ENCODE measurements at regions not wholly inside any gene's neighbourhood (a gene's known extent, or its start where the extent isn't known, plus 50 kb on each side); places are given as distances from the start of the nearest gene placed in this dataset.
A peak's percentile ranks its signal among the peaks of the same experiment; 100 is the strongest.

DNA sequence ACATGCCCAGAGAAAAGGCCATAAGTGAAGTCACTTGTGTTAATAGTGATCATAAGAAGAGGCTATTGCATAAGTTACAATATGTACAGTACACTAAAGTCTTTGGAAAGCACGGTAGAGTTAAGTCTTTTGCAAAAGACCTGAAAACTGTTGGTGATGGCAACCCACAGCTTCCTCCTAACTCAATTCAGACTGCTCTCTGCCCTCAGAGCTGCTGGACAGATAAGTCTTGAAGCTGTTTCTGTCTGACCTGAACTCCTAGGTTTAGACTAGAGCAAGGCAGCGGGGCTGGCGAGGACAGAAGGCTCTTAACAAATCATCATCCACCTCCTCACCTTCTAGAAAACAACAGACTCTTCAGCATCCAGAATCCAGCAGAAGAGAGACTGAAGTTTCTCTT lies 125.4 kb downstream of the CD24 start (continued):
- TF ChIP-seq EZH2phosphoT487 (IDR thresholded peaks at IDR 0.05; ENCODE audit: unreplicated experiment) = no peak
- TF ChIP-seq NANOG (IDR thresholded peaks at IDR 0.05; ENCODE audit: borderline replicate concordance) = no peak
- TF ChIP-seq ZNF331 (CRISPR knock-in tag; IDR thresholded peaks at IDR 0.05; ENCODE audit: low read depth) = no peak
- TF ChIP-seq, protein P1, sequence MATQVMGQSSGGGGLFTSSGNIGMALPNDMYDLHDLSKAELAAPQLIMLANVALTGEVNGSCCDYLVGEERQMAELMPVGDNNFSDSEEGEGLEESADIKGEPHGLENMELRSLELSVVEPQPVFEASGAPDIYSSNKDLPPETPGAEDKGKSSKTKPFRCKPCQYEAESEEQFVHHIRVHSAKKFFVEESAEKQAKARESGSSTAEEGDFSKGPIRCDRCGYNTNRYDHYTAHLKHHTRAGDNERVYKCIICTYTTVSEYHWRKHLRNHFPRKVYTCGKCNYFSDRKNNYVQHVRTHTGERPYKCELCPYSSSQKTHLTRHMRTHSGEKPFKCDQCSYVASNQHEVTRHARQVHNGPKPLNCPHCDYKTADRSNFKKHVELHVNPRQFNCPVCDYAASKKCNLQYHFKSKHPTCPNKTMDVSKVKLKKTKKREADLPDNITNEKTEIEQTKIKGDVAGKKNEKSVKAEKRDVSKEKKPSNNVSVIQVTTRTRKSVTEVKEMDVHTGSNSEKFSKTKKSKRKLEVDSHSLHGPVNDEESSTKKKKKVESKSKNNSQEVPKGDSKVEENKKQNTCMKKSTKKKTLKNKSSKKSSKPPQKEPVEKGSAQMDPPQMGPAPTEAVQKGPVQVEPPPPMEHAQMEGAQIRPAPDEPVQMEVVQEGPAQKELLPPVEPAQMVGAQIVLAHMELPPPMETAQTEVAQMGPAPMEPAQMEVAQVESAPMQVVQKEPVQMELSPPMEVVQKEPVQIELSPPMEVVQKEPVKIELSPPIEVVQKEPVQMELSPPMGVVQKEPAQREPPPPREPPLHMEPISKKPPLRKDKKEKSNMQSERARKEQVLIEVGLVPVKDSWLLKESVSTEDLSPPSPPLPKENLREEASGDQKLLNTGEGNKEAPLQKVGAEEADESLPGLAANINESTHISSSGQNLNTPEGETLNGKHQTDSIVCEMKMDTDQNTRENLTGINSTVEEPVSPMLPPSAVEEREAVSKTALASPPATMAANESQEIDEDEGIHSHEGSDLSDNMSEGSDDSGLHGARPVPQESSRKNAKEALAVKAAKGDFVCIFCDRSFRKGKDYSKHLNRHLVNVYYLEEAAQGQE (IDR thresholded peaks at IDR 0.05; ENCODE audit: unreplicated experiment) = no peak
- TF ChIP-seq, protein P2, sequence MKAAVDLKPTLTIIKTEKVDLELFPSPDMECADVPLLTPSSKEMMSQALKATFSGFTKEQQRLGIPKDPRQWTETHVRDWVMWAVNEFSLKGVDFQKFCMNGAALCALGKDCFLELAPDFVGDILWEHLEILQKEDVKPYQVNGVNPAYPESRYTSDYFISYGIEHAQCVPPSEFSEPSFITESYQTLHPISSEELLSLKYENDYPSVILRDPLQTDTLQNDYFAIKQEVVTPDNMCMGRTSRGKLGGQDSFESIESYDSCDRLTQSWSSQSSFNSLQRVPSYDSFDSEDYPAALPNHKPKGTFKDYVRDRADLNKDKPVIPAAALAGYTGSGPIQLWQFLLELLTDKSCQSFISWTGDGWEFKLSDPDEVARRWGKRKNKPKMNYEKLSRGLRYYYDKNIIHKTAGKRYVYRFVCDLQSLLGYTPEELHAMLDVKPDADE (IDR thresholded peaks at IDR 0.05) = no peak
- TF ChIP-seq STAT1 (IDR thresholded peaks at IDR 0.05; ENCODE audit: unreplicated experiment) = no peak
- TF ChIP-seq, protein P3, sequence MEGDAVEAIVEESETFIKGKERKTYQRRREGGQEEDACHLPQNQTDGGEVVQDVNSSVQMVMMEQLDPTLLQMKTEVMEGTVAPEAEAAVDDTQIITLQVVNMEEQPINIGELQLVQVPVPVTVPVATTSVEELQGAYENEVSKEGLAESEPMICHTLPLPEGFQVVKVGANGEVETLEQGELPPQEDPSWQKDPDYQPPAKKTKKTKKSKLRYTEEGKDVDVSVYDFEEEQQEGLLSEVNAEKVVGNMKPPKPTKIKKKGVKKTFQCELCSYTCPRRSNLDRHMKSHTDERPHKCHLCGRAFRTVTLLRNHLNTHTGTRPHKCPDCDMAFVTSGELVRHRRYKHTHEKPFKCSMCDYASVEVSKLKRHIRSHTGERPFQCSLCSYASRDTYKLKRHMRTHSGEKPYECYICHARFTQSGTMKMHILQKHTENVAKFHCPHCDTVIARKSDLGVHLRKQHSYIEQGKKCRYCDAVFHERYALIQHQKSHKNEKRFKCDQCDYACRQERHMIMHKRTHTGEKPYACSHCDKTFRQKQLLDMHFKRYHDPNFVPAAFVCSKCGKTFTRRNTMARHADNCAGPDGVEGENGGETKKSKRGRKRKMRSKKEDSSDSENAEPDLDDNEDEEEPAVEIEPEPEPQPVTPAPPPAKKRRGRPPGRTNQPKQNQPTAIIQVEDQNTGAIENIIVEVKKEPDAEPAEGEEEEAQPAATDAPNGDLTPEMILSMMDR (conservative IDR thresholded peaks at IDR 0.05; ENCODE audit: low read depth in 2 of 2) = no peak
- TF ChIP-seq POLR2AphosphoS5 (IDR thresholded peaks at IDR 0.05; ENCODE audit: low read depth) = no peak

DNA sequence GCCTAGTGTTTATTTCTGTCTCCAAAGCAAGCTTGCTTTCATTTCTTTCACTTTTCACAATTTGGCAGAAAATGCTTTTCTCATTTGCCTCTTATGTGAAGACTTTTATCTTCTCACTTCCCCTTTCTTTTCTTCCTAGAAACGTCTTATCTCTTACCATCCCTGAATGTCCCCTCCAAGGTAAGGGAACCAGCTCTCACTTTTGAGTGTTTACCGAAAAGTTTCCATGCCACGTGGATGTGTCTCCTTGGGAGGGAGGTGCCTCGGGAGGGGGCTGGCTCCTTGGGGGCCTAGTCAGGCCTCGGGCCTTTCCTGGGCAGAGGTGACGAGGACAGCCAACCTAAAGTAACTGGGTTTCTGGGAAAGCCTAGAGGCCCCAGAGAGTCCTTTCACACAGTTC lies 127.4 kb downstream of the CD24 start:
- Histone ChIP-seq H3K9me2 (ENCODE audit: insufficient read depth) (peaks cover 7% of the 10 kb centered on the region; the same call in 1 of the 2 replicates), H4K20me1 (replicated peaks; ENCODE audit: insufficient read depth) (no peaks in the 10 kb centered on the region), H3K4me3 (no peak overlapping the region), H3K79me2 (replicated peaks; ENCODE audit: insufficient read depth) (no peaks in the 10 kb centered on the region), H3K36me3 (ENCODE audit: insufficient read depth) (no peaks in the 10 kb centered on the region; the same call in 1 of the 2 replicates), H3F3A (replicated peaks; ENCODE audit: low read depth) (no peaks in the 10 kb centered on the region), H3K27me3 (ENCODE audit: insufficient read depth) (no peaks in the 10 kb centered on the region), H3K27ac (ENCODE audit: low read depth) (no peak overlapping the region), H3K4me1 (ENCODE audit: insufficient read depth) (peaks cover 8% of the 10 kb centered on the region), H2AFZ (peak overlapping the region; percentile 79), H3K4me2 (no peak overlapping the region)
- H3K4me3 Mint-ChIP-seq = no peak overlapping the region
- peaks cover 13% of the 10 kb centered on the region for H3K9me3 Mint-ChIP-seq
- peaks cover 10% of the 10 kb centered on the region; the same call in 2 of the 3 replicates for H3K36me3 Mint-ChIP-seq (ENCODE audit: low read depth)
- H3K27me3 Mint-ChIP-seq (ENCODE audit: insufficient read depth, low read depth, poor library complexity) = no peaks in the 10 kb centered on the region
- DNase-seq (ENCODE audit: low spot score) = no peak
- H3K4me1 Mint-ChIP-seq = peaks cover 4% of the 10 kb centered on the region; the same call in 2 of the 3 replicates
- ATAC-seq = no peak
- TF ChIP-seq POLR2AphosphoS5 (IDR thresholded peaks at IDR 0.05; ENCODE audit: low read depth) = no peak
- TF ChIP-seq ZNF114 (CRISPR knock-in tag; IDR thresholded peaks at IDR 0.05) = no peak
- TF ChIP-seq ZNF331 (CRISPR knock-in tag; IDR thresholded peaks at IDR 0.05; ENCODE audit: low read depth) = no peak
- no peak overlapping the region for H3K27ac Mint-ChIP-seq

Data from GM23338 (cell line).